Endodermal cell (in vitro differentiated cells): ENCODE measurements at regions not wholly inside any gene's neighbourhood (a gene's known extent, or its start where the extent isn't known, plus 50 kb on each side); places are given as distances from the start of the nearest gene placed in this dataset.

Experiments used
- DNase-seq: peaks from one replicate; pipeline ENCODE4 v3.0.0-alpha.2; 2017
- H3K27ac ChIP-seq: 2 replicates; pipeline ENCODE4 v1.5.1; 2013; ENCODE audit warnings: mild to moderate bottlenecking, low read depth, low read length, moderate library complexity
- H3K27me3 ChIP-seq: 2 replicates; pipeline ENCODE4 v1.6.1; 2013; ENCODE audit warnings: mild to moderate bottlenecking, low read length, moderate library complexity; ENCODE audit not compliant: insufficient read depth, control insufficient read depth, poor library complexity, severe bottlenecking
- H3K36me3 ChIP-seq: 2 replicates; pipeline ENCODE4 v1.7.0; 2013; ENCODE audit warnings: mild to moderate bottlenecking, low read length, moderate library complexity; ENCODE audit not compliant: control insufficient read depth, insufficient read depth
- H3K4me1 ChIP-seq: one replicate; pipeline ENCODE4 v1.7.0; 2013; ENCODE audit warnings: low read length; ENCODE audit not compliant: control insufficient read depth, insufficient read depth
- H3K4me3 ChIP-seq: 2 replicates; pipeline ENCODE4 v1.5.1; 2013; ENCODE audit warnings: mild to moderate bottlenecking, low read length, moderate library complexity
- H3K9ac ChIP-seq: 2 replicates; pipeline ENCODE4 v1.6.1; 2013; ENCODE audit warnings: mild to moderate bottlenecking, low read length, moderate library complexity; ENCODE audit not compliant: poor library complexity, severe bottlenecking; ENCODE audit errors: extremely low read depth
- H3K9me3 ChIP-seq: 2 replicates; pipeline ENCODE4 v1.6.1; 2013; ENCODE audit warnings: mild to moderate bottlenecking, low read length, moderate library complexity; ENCODE audit not compliant: control insufficient read depth
- H3K27ac Mint-ChIP-seq: 2 replicates; pipeline ENCODE4 v1.8.0; 2020; ENCODE audit warnings: mixed read lengths
- H3K27me3 Mint-ChIP-seq: 2 replicates; pipeline ENCODE4 v1.8.0; 2021; ENCODE audit warnings: mild to moderate bottlenecking, mixed read lengths; ENCODE audit not compliant: insufficient read depth
- H3K36me3 Mint-ChIP-seq: 2 replicates; pipeline ENCODE4 v1.8.0; 2020; ENCODE audit warnings: low read depth, mixed read lengths
- H3K4me1 Mint-ChIP-seq: 2 replicates; pipeline ENCODE4 v1.8.0; 2020; ENCODE audit warnings: mixed read lengths
- H3K4me3 Mint-ChIP-seq: 2 replicates; pipeline ENCODE4 v1.8.0; 2020; ENCODE audit warnings: mild to moderate bottlenecking, moderate library complexity, mixed read lengths
- H3K9me3 Mint-ChIP-seq: 2 replicates; pipeline ENCODE4 v1.8.0; 2020; ENCODE audit warnings: mild to moderate bottlenecking, mixed read lengths
- CTCF ChIP-seq: fragments of 200-600 bp; sonication (generic); conservative IDR thresholded peaks from 2 replicates; pipeline ENCODE4 v1.5.0; 2021; ENCODE audit warnings: antibody characterized with exemption, mild to moderate bottlenecking
- WGBS, 2 experiments: methylation state at CpG; one replicate each; pipeline versions ENCODE4 v1.1.5 to v1.1.7; 2013; ENCODE audit warnings: missing lambda C conversion rate in 2 of 2, mixed read lengths in 1 of 2; ENCODE audit not compliant: insufficient coverage in 1 of 2, insufficient read length in 1 of 2; 5-methylcytosine and 5-hydroxymethylcytosine counted together

- Histone ChIP-seq H3K27ac (no peak overlapping the region), H3K4me1 (no peaks in the 10 kb centered on the region), H3K9me3 (peaks cover 9% of the 10 kb centered on the region), H3K36me3 (no peaks in the 10 kb centered on the region), H3K9ac (no peak overlapping the region), H3K27me3 (peaks cover 19% of the 10 kb centered on the region), H3K4me3 (no peak overlapping the region)
- WGBS, 2 experiments: 92% methylated on average over 6 of the region's 7 CpGs
- no peaks in the 10 kb centered on the region for H3K36me3 Mint-ChIP-seq
- H3K27me3 Mint-ChIP-seq: peaks cover 33% of the 10 kb centered on the region
- peaks cover 4% of the 10 kb centered on the region for H3K4me1 Mint-ChIP-seq
- TF ChIP-seq CTCF: no peak
- no peak for DNase-seq
- H3K27ac Mint-ChIP-seq: no peak overlapping the region
- no peak overlapping the region for H3K4me3 Mint-ChIP-seq
- H3K9me3 Mint-ChIP-seq: peaks cover 21% of the 10 kb centered on the region
Observed at GRCh38 chr14:103271189-103271588, 62.8 kb upstream of the EIF5 start.

- H3K36me3 Mint-ChIP-seq: no peaks in the 10 kb centered on the region
- no peak overlapping the region for H3K27ac Mint-ChIP-seq
- H3K4me3 Mint-ChIP-seq: peak overlapping the region; percentile 32
- Histone ChIP-seq H3K4me3 (no peak overlapping the region), H3K9me3 (peaks cover 12% of the 10 kb centered on the region), H3K9ac (no peak overlapping the region), H3K4me1 (no peaks in the 10 kb centered on the region), H3K36me3 (no peaks in the 10 kb centered on the region), H3K27ac (no peak overlapping the region), H3K27me3 (peaks cover 27% of the 10 kb centered on the region)
- peaks cover 19% of the 10 kb centered on the region for H3K9me3 Mint-ChIP-seq
- WGBS, 2 experiments: 52 to 65% methylated on average over 21 to 63 of the region's 63 CpGs
- DNase-seq: no peak
- TF ChIP-seq CTCF: no peak
- H3K4me1 Mint-ChIP-seq: no peaks in the 10 kb centered on the region
- peaks cover 50% of the 10 kb centered on the region for H3K27me3 Mint-ChIP-seq
Observed at GRCh38 chr14:103273145-103273744, 60.8 kb upstream of the EIF5 start.

GRCh38 chr14:103273745-103274615 is 60.1 kb upstream of the EIF5 start:
- Histone ChIP-seq H3K4me1 (no peaks in the 10 kb centered on the region), H3K36me3 (no peaks in the 10 kb centered on the region), H3K27me3 (peaks cover 33% of the 10 kb centered on the region), H3K9ac (no peak overlapping the region), H3K27ac (no peak overlapping the region), H3K9me3 (peaks cover 12% of the 10 kb centered on the region), H3K4me3 (no peak overlapping the region)
- peak overlapping the region; percentile 32 for H3K4me3 Mint-ChIP-seq
- no peak for DNase-seq
- no peak for TF ChIP-seq CTCF
- no peaks in the 10 kb centered on the region for H3K36me3 Mint-ChIP-seq
- peaks cover 55% of the 10 kb centered on the region for H3K27me3 Mint-ChIP-seq
- no peaks in the 10 kb centered on the region for H3K4me1 Mint-ChIP-seq
- peaks cover 21% of the 10 kb centered on the region for H3K9me3 Mint-ChIP-seq
- H3K27ac Mint-ChIP-seq: no peak overlapping the region
- 74 to 76% methylated on average over 57 to 79 of the region's 79 CpGs for WGBS, 2 experiments
